ENCODE measurements at regions not wholly inside any gene's neighbourhood (a gene's known extent, or its start where the extent isn't known, plus 50 kb on each side); places are given as distances from the start of the nearest gene placed in this dataset.

DNA sequence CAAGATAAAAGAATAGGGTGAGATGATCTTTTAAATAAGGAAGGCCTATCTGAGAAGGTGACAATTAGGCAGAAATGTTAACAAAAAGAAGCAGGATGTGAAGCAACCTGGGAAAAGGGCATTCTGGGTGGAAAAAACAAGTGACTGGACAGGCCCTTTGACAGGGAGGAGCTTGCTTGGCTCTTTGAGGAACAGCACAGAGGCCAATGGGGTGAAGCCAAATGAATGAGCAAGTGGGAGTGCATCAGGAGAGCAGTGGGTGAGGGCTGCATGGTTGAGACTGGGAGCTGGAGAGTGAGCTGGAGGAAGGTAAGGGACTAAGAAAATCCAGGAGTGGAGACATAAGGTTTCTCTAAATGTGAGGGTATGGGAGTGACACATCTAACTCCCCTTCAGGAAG lies 126.9 kb downstream of the TDRD15 start:
- no peaks in the 10 kb centered on the region for H3K4me1 ChIP-seq (ENCODE audit: control insufficient read depth, extremely low read depth, insufficient read depth, low read length)
- H2AFZ ChIP-seq (ENCODE audit: low read length) = no peak overlapping the region
- no peaks in the 10 kb centered on the region for H3K79me2 ChIP-seq (ENCODE audit: control insufficient read depth, insufficient read depth, low read length)
- no peak overlapping the region for H3K4me2 ChIP-seq (ENCODE audit: extremely low read depth, insufficient read depth, low read length)
- H3K4me3 ChIP-seq (replicated peaks in 1 of 4; ENCODE audit: control extremely low read depth in 1 of 4, insufficient read depth in 1 of 4, low read depth in 3 of 4, low read length in 4 of 4) = no peak overlapping the region
- H3K9ac ChIP-seq (ENCODE audit: insufficient read depth, low read length) = no peak overlapping the region
- DNase-seq (ENCODE audit: low read depth in 2 of 2) = no peak
- H3K27ac ChIP-seq (ENCODE audit: insufficient read depth, low read length) = no peak overlapping the region
- H3K27me3 ChIP-seq (ENCODE audit: control insufficient read depth, insufficient read depth, low read length) = no peaks in the 10 kb centered on the region
- no peaks in the 10 kb centered on the region for H3K36me3 ChIP-seq (ENCODE audit: control insufficient read depth, insufficient read depth, low read length)
- no peak for TF ChIP-seq EZH2 (IDR thresholded peaks at IDR 0.05; ENCODE audit: low read length, missing control alignments)
- TF ChIP-seq CTCF (conservative IDR thresholded peaks at IDR 0.05 in 1 of 2, IDR thresholded peaks at IDR 0.05 in 1 of 2; ENCODE audit: low read depth in 1 of 2, low read length in 2 of 2) = no peak
- no peaks in the 10 kb centered on the region for H4K20me1 ChIP-seq (ENCODE audit: control insufficient read depth, extremely low read depth, insufficient read depth, low read length)
- no peaks in the 10 kb centered on the region for H3K9me3 ChIP-seq (ENCODE audit: control insufficient read depth, insufficient read depth, low read depth, low read length)

DNA sequence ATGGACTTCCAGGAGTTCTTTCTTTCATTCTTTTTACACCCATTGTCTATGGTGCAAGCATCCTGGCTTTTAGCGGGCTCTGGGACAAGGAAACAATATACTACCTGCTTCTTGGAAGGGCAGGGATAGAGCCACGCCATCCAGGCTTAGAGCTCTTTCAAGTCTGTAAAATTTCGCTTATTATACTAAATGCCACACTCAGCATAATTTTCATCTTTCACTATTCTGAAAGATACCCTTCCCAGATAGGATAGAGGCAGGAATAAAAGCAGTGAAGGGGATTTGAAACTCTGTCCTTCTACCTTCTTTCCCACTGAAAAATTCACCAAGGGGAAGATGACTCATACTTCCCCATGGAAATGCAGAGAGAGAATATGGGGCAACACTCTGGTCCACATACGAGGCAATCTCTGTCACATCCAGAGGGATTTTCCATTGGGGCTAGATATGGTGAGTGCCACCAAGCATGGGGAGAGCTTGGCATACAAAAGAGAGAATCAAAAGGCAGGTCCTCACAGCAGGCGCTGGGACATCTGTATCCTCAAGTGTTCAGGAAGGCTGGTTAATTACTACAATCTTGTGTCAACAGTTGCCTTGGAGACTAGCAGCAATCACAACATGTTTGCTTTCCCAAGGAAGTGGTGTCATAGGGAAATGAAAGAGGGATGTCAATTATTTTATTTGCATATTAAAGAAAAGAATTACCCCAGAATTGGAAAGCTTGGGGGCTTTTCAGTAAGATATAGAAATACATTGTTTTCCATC lies 127.6 kb downstream of the TDRD15 start:
- Histone ChIP-seq H4K20me1 (ENCODE audit: control insufficient read depth, extremely low read depth, insufficient read depth, low read length) (no peaks in the 10 kb centered on the region), H3K4me2 (ENCODE audit: extremely low read depth, insufficient read depth, low read length) (no peak overlapping the region), H3K27ac (ENCODE audit: insufficient read depth, low read length) (no peak overlapping the region), H3K27me3 (ENCODE audit: control insufficient read depth, insufficient read depth, low read length) (no peaks in the 10 kb centered on the region), H2AFZ (ENCODE audit: low read length) (no peak overlapping the region), H3K4me3 (replicated peaks in 1 of 4; ENCODE audit: control extremely low read depth in 1 of 4, insufficient read depth in 1 of 4, low read depth in 3 of 4, low read length in 4 of 4) (no peak overlapping the region), H3K36me3 (ENCODE audit: control insufficient read depth, insufficient read depth, low read length) (no peaks in the 10 kb centered on the region), H3K9ac (ENCODE audit: insufficient read depth, low read length) (no peak overlapping the region), H3K4me1 (ENCODE audit: control insufficient read depth, extremely low read depth, insufficient read depth, low read length) (no peaks in the 10 kb centered on the region), H3K9me3 (ENCODE audit: control insufficient read depth, insufficient read depth, low read depth, low read length) (no peaks in the 10 kb centered on the region), H3K79me2 (ENCODE audit: control insufficient read depth, insufficient read depth, low read length) (no peaks in the 10 kb centered on the region)
- no peak for DNase-seq (ENCODE audit: low read depth in 2 of 2)
- TF ChIP-seq EZH2 (IDR thresholded peaks at IDR 0.05; ENCODE audit: low read length, missing control alignments) (no peak), CTCF (conservative IDR thresholded peaks at IDR 0.05 in 1 of 2, IDR thresholded peaks at IDR 0.05 in 1 of 2; ENCODE audit: low read depth in 1 of 2, low read length in 2 of 2) (no peak)

DNA sequence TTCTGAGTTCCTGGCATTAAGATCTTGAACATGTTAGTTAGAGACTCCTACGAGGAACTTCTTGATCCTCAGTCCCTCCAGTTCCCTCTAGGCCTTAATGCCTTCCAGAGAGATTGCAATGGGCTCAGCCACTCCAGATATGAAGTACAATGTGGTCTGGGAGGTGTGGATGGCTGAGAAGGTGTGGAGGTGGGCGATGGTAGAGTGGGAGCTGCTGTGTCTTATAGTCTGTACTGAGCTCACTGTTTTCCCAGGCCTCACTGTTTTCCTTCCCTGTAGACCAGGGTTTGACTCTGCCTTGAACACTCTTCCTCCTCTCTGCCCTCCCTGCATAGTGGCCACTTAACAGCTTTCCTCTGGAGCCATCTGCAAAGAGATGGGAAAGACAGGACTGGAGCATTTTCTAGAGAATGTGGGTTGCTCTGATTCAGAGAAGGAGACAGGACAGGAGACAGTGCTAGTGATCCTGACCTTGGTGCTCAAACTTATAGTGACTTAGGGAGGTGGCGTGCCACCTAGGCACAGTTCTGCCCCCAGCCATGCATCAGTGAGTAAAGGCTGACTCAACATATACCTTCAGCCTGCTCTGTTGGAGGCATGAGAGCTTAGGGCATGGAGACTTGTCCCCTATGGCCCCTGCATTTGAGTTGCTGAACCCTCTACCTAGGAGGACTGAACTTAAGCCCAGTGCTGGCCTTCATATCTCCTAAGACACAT lies 129.7 kb downstream of the TDRD15 start:
- TF ChIP-seq CTCF (conservative IDR thresholded peaks at IDR 0.05 in 1 of 2, IDR thresholded peaks at IDR 0.05 in 1 of 2; ENCODE audit: low read depth in 1 of 2, low read length in 2 of 2) (no peak), EZH2 (IDR thresholded peaks at IDR 0.05; ENCODE audit: low read length, missing control alignments) (no peak)
- H3K36me3 ChIP-seq (ENCODE audit: control insufficient read depth, insufficient read depth, low read length) = no peaks in the 10 kb centered on the region
- no peaks in the 10 kb centered on the region for H3K9me3 ChIP-seq (ENCODE audit: control insufficient read depth, insufficient read depth, low read depth, low read length)
- H2AFZ ChIP-seq (ENCODE audit: low read length) = no peak overlapping the region
- H3K27ac ChIP-seq (ENCODE audit: insufficient read depth, low read length) = no peak overlapping the region
- H3K4me3 ChIP-seq (replicated peaks in 1 of 4; ENCODE audit: control extremely low read depth in 1 of 4, insufficient read depth in 1 of 4, low read depth in 3 of 4, low read length in 4 of 4) = no peak overlapping the region
- no peaks in the 10 kb centered on the region for H3K27me3 ChIP-seq (ENCODE audit: control insufficient read depth, insufficient read depth, low read length)
- no peak overlapping the region for H3K9ac ChIP-seq (ENCODE audit: insufficient read depth, low read length)
- H4K20me1 ChIP-seq (ENCODE audit: control insufficient read depth, extremely low read depth, insufficient read depth, low read length) = no peaks in the 10 kb centered on the region
- no peaks in the 10 kb centered on the region for H3K79me2 ChIP-seq (ENCODE audit: control insufficient read depth, insufficient read depth, low read length)
- no peak for DNase-seq (ENCODE audit: low read depth in 2 of 2)
- H3K4me2 ChIP-seq (ENCODE audit: extremely low read depth, insufficient read depth, low read length) = no peak overlapping the region
- H3K4me1 ChIP-seq (ENCODE audit: control insufficient read depth, extremely low read depth, insufficient read depth, low read length) = no peaks in the 10 kb centered on the region
